GM12873 (cell line): ENCODE measurements at regions not wholly inside any gene's neighbourhood (a gene's known extent, or its start where the extent isn't known, plus 50 kb on each side); places are given as distances from the start of the nearest gene placed in this dataset.

Experiments
- CTCF ChIP-seq: IDR thresholded peaks from 2 replicates; pipeline ENCODE4 v1.5.1; 2012; ENCODE audit warnings: low read depth, mild to moderate bottlenecking, moderate library complexity, low read length, control low read depth; ENCODE audit not compliant: insufficient read depth; ENCODE audit errors: missing control alignments

GRCh38 chr4:117357866-117358265 is 272.5 kb upstream of the TRAM1L1 start:
- no peak for TF ChIP-seq CTCF

GRCh38 chr4:117370944-117371668 is 285.7 kb upstream of the TRAM1L1 start:
- no peak for TF ChIP-seq CTCF

- TF ChIP-seq CTCF = no peak
These were observed 289.7 kb upstream of the TRAM1L1 start for GRCh38 chr4:117375101-117375500.

DNA sequence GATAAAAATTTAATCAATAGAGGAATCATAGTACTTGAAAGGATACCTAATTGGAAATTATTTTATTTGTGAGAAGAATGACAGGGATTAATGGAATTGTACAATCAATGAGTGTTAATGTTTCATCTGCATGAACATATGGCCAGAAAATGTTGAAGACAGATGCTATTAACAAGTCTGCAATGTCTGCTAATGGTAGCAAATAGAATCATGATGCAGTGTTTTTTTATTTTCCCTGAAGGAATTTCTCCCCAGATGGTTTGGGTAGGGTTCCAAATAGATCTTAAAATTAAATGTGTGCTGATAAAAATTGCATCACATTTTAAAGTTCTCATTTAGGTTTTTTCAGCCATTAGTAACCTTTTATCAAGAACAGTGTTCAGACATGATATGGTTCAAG is 291.3 kb upstream of the TRAM1L1 start:
- no peak for TF ChIP-seq CTCF

- TF ChIP-seq CTCF = no peak
These were observed 293.6 kb upstream of the TRAM1L1 start for GRCh38 chr4:117378942-117379341.

DNA sequence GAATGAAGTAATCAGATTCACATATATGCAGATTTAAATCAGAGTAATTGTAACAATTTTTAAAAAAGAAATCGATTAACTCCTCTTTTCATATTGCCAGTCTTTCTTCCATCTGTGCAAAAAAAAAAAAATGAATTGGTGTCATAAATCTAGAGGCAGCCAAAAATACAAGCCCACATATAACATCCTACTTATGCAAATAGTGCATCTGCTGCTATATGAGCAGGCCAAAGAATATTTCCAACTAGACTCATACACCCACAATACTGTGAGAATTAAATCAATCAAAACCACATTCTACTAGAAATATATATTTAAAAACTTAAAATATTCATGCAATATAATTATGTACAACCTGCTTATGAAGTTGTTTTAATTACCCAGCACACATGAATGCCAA is 298.1 kb upstream of the TRAM1L1 start:
- TF ChIP-seq CTCF = no peak

GRCh38 chr4:117385526-117385925 is 300.1 kb upstream of the TRAM1L1 start:
- no peak for TF ChIP-seq CTCF
